Fibroblast of lung (primary cell): ENCODE measurements at regions not wholly inside any gene's neighbourhood (a gene's known extent, or its start where the extent isn't known, plus 50 kb on each side); places are given as distances from the start of the nearest gene placed in this dataset.

Source experiments
- DNase-seq, 2 donors: peaks; one replicate each; pipeline versions ENCODE4 v3.0.0 to v3.0.0-alpha.2; 2010; ENCODE audit warnings: low read depth in 2 of 2
- H2AFZ ChIP-seq: 2 replicates; pipeline ENCODE4 v1.5.1; 2012; ENCODE audit warnings: low read length, control low read depth, inconsistent platforms
- H3K27ac ChIP-seq: 2 replicates; pipeline ENCODE4 v1.5.1; 2011; ENCODE audit warnings: low read length, control low read depth; ENCODE audit not compliant: insufficient read depth
- H3K27me3 ChIP-seq: 2 replicates; pipeline ENCODE4 v1.5.1; 2011; ENCODE audit warnings: mild to moderate bottlenecking, low read length; ENCODE audit not compliant: control insufficient read depth, insufficient read depth
- H3K36me3 ChIP-seq: 2 replicates; pipeline ENCODE4 v1.5.1; 2011; ENCODE audit warnings: low read length; ENCODE audit not compliant: control insufficient read depth, insufficient read depth
- H3K4me1 ChIP-seq: 2 replicates; pipeline ENCODE4 v1.5.1; 2011; ENCODE audit warnings: low read length; ENCODE audit not compliant: control insufficient read depth, insufficient read depth; ENCODE audit errors: extremely low read depth
- H3K4me2 ChIP-seq: 2 replicates; pipeline ENCODE4 v1.5.1; 2011; ENCODE audit warnings: low read length, control low read depth; ENCODE audit not compliant: insufficient read depth; ENCODE audit errors: extremely low read depth
- H3K4me3 ChIP-seq, 4 experiments: fragments of 200-600 bp in 1 of 4; sonication (generic) in 1 of 4; replicated peaks in 1 of 4; 2 replicates each; pipeline ENCODE4 v1.5.1; 2011 to 2016; ENCODE audit warnings: low read length in 4 of 4, low read depth in 3 of 4, mild to moderate bottlenecking in 3 of 4, control low read depth in 2 of 4, inconsistent platforms in 1 of 4, mixed read lengths in 1 of 4; ENCODE audit not compliant: insufficient read depth in 1 of 4; ENCODE audit errors: control extremely low read depth in 1 of 4
- H3K79me2 ChIP-seq: 2 replicates; pipeline ENCODE4 v1.5.1; 2012; ENCODE audit warnings: mild to moderate bottlenecking, low read length, inconsistent platforms; ENCODE audit not compliant: control insufficient read depth, insufficient read depth
- H3K9ac ChIP-seq: 2 replicates; pipeline ENCODE4 v1.5.1; 2011; ENCODE audit warnings: mild to moderate bottlenecking, low read length, control low read depth; ENCODE audit not compliant: insufficient read depth
- H3K9me3 ChIP-seq: 2 replicates; pipeline ENCODE4 v1.5.1; 2012; ENCODE audit warnings: low read depth, low read length; ENCODE audit not compliant: control insufficient read depth, insufficient read depth
- H4K20me1 ChIP-seq: 2 replicates; pipeline ENCODE4 v1.5.1; 2011; ENCODE audit warnings: low read length; ENCODE audit not compliant: control insufficient read depth, insufficient read depth; ENCODE audit errors: extremely low read depth
- CTCF ChIP-seq, 2 donors: IDR thresholded peaks in 1 of 2; conservative IDR thresholded peaks in 1 of 2; 1 replicate in 1 of 2; 2 replicates in 1 of 2; pipeline ENCODE4 v1.5.1; 2011 to 2012; ENCODE audit warnings: low read length in 2 of 2, control low read depth in 1 of 2, inconsistent platforms in 1 of 2, low read depth in 1 of 2, mild to moderate bottlenecking in 1 of 2
- EZH2 ChIP-seq: IDR thresholded peaks from 2 replicates; pipeline ENCODE4 v1.5.1; 2012; ENCODE audit warnings: low read length, control low read depth, mild to moderate bottlenecking; ENCODE audit errors: missing control alignments

- H3K27ac ChIP-seq: no peak overlapping the region
- H3K4me2 ChIP-seq: no peak overlapping the region
- DNase-seq: no peak
- no peaks in the 10 kb centered on the region for H3K79me2 ChIP-seq
- H2AFZ ChIP-seq: no peak overlapping the region
- H4K20me1 ChIP-seq: no peaks in the 10 kb centered on the region
- H3K4me1 ChIP-seq: no peaks in the 10 kb centered on the region
- TF ChIP-seq EZH2 (no peak), CTCF (conservative IDR thresholded peaks at IDR 0.05 in 1 of 2, IDR thresholded peaks at IDR 0.05 in 1 of 2; ENCODE audit: low read depth in 1 of 2, low read length in 2 of 2) (no peak)
- H3K9ac ChIP-seq: no peak overlapping the region
- no peaks in the 10 kb centered on the region for H3K9me3 ChIP-seq
- no peak overlapping the region for H3K4me3 ChIP-seq
- no peaks in the 10 kb centered on the region for H3K36me3 ChIP-seq
- no peaks in the 10 kb centered on the region for H3K27me3 ChIP-seq
Measured at GRCh38 chr6:81073318-81073717, 679.2 kb downstream of the TENT5A start.

- Histone ChIP-seq H3K27me3 (no peaks in the 10 kb centered on the region), H3K4me1 (no peaks in the 10 kb centered on the region), H3K4me2 (no peak overlapping the region), H3K4me3 (no peak overlapping the region), H3K27ac (no peak overlapping the region), H4K20me1 (no peaks in the 10 kb centered on the region), H2AFZ (no peak overlapping the region), H3K79me2 (no peaks in the 10 kb centered on the region), H3K9ac (no peak overlapping the region), H3K9me3 (no peaks in the 10 kb centered on the region), H3K36me3 (no peaks in the 10 kb centered on the region)
- no peak for DNase-seq
- TF ChIP-seq CTCF (conservative IDR thresholded peaks at IDR 0.05 in 1 of 2, IDR thresholded peaks at IDR 0.05 in 1 of 2; ENCODE audit: low read depth in 1 of 2, low read length in 2 of 2): no peak
- no peak for TF ChIP-seq EZH2
Measured at GRCh38 chr6:81071121-81071520, 681.4 kb downstream of the TENT5A start.

- H3K27me3 ChIP-seq: no peaks in the 10 kb centered on the region
- no peak for TF ChIP-seq CTCF (conservative IDR thresholded peaks at IDR 0.05 in 1 of 2, IDR thresholded peaks at IDR 0.05 in 1 of 2; ENCODE audit: low read depth in 1 of 2, low read length in 2 of 2)
- no peak overlapping the region for H3K4me2 ChIP-seq
- peak in 1 of 2 donors; percentile 20 for DNase-seq
- no peak overlapping the region for H3K4me3 ChIP-seq
- no peak overlapping the region for H3K27ac ChIP-seq
- no peaks in the 10 kb centered on the region for H3K79me2 ChIP-seq
- H3K36me3 ChIP-seq: no peaks in the 10 kb centered on the region
- no peaks in the 10 kb centered on the region for H3K9me3 ChIP-seq
- no peaks in the 10 kb centered on the region for H4K20me1 ChIP-seq
- no peaks in the 10 kb centered on the region for H3K4me1 ChIP-seq
- no peak overlapping the region for H3K9ac ChIP-seq
- H2AFZ ChIP-seq: no peak overlapping the region
Measured at GRCh38 chr6:81067057-81067456, 685.4 kb downstream of the TENT5A start.
